Muscle layer of duodenum (tissue), 2 donors: ENCODE measurements at regions not wholly inside any gene's neighbourhood (a gene's known extent, or its start where the extent isn't known, plus 50 kb on each side); places are given as distances from the start of the nearest gene placed in this dataset.

Experiments
- H3K27ac ChIP-seq: one replicate; pipeline ENCODE4 v1.7.0; 2013; ENCODE audit warnings: mild to moderate bottlenecking, low read length
- H3K27me3 ChIP-seq: one replicate; pipeline ENCODE4 v1.7.0; 2013; ENCODE audit warnings: low read depth, mild to moderate bottlenecking, control low read depth, low read length
- H3K36me3 ChIP-seq, 2 donors: one replicate each; pipeline ENCODE4 v1.7.0; 2013; ENCODE audit warnings: low read length in 2 of 2, control low read depth in 1 of 2, mild to moderate bottlenecking in 1 of 2; ENCODE audit not compliant: insufficient read depth in 2 of 2, control insufficient read depth in 1 of 2
- H3K4me1 ChIP-seq, 2 donors: one replicate each; pipeline ENCODE4 v1.7.0; 2013; ENCODE audit warnings: low read length in 2 of 2, mild to moderate bottlenecking in 2 of 2, control low read depth in 1 of 2, moderate library complexity in 1 of 2; ENCODE audit not compliant: insufficient read depth in 2 of 2, control insufficient read depth in 1 of 2
- H3K4me3 ChIP-seq, 2 donors: one replicate each; pipeline ENCODE4 v1.7.0; 2013; ENCODE audit warnings: low read length in 2 of 2, low read depth in 1 of 2, mild to moderate bottlenecking in 1 of 2
- H3K9me3 ChIP-seq, 2 donors: one replicate each; pipeline ENCODE4 v1.7.0; 2013; ENCODE audit warnings: low read length in 2 of 2, control low read depth in 1 of 2, mild to moderate bottlenecking in 1 of 2; ENCODE audit not compliant: control insufficient read depth in 1 of 2
- donor health status: healthy.

- H3K4me3 ChIP-seq = no peak overlapping the region
- no peak overlapping the region for H3K27ac ChIP-seq
- H3K27me3 ChIP-seq = no peaks in the 10 kb centered on the region
- H3K36me3 ChIP-seq = no peaks in the 10 kb centered on the region
- no peaks in the 10 kb centered on the region for H3K9me3 ChIP-seq
- H3K4me1 ChIP-seq = no peaks in the 10 kb centered on the region
Measured at GRCh38 chr4:177632481-177632880, 190.2 kb upstream of the AGA start.

- H3K4me3 ChIP-seq = no peak overlapping the region
- no peaks in the 10 kb centered on the region for H3K4me1 ChIP-seq
- no peaks in the 10 kb centered on the region for H3K9me3 ChIP-seq
- H3K36me3 ChIP-seq = no peaks in the 10 kb centered on the region
- H3K27me3 ChIP-seq = no peaks in the 10 kb centered on the region
- H3K27ac ChIP-seq = no peak overlapping the region
Measured at GRCh38 chr4:177638871-177639270, 196.6 kb upstream of the AGA start.

GRCh38 chr4:177640864-177641263, 198.6 kb upstream of the AGA start:
- H3K27me3 ChIP-seq = no peaks in the 10 kb centered on the region
- no peak overlapping the region for H3K4me3 ChIP-seq
- no peaks in the 10 kb centered on the region for H3K4me1 ChIP-seq
- H3K36me3 ChIP-seq = no peaks in the 10 kb centered on the region
- H3K9me3 ChIP-seq = no peaks in the 10 kb centered on the region
- H3K27ac ChIP-seq = no peak overlapping the region

- no peaks in the 10 kb centered on the region for H3K4me1 ChIP-seq
- no peaks in the 10 kb centered on the region for H3K36me3 ChIP-seq
- H3K27me3 ChIP-seq = no peaks in the 10 kb centered on the region
- no peak overlapping the region for H3K27ac ChIP-seq
- no peaks in the 10 kb centered on the region for H3K9me3 ChIP-seq
- H3K4me3 ChIP-seq = no peak overlapping the region
Measured at GRCh38 chr4:177660223-177660622, 218.0 kb upstream of the AGA start.

- H3K27me3 ChIP-seq = no peaks in the 10 kb centered on the region
- H3K4me1 ChIP-seq = no peaks in the 10 kb centered on the region
- H3K9me3 ChIP-seq = no peaks in the 10 kb centered on the region
- no peak overlapping the region for H3K27ac ChIP-seq
- no peak overlapping the region for H3K4me3 ChIP-seq
- no peaks in the 10 kb centered on the region for H3K36me3 ChIP-seq
Measured at GRCh38 chr4:177667687-177668086, 225.4 kb upstream of the AGA start.

- Histone ChIP-seq H3K9me3 (no peaks in the 10 kb centered on the region), H3K27ac (no peak overlapping the region), H3K27me3 (no peaks in the 10 kb centered on the region), H3K4me1 (no peaks in the 10 kb centered on the region), H3K36me3 (no peaks in the 10 kb centered on the region), H3K4me3 (no peak overlapping the region)
Measured at GRCh38 chr4:177671387-177671786, 229.2 kb upstream of the AGA start.

- Histone ChIP-seq H3K27me3 (no peaks in the 10 kb centered on the region), H3K36me3 (no peaks in the 10 kb centered on the region), H3K4me3 (no peak overlapping the region), H3K4me1 (no peaks in the 10 kb centered on the region), H3K9me3 (no peaks in the 10 kb centered on the region), H3K27ac (no peak overlapping the region)
Measured at GRCh38 chr4:177671845-177672244, 229.6 kb upstream of the AGA start.

- Histone ChIP-seq H3K27me3 (no peaks in the 10 kb centered on the region), H3K27ac (no peak overlapping the region), H3K36me3 (no peaks in the 10 kb centered on the region), H3K9me3 (no peaks in the 10 kb centered on the region), H3K4me3 (no peak overlapping the region), H3K4me1 (no peaks in the 10 kb centered on the region)
Measured at GRCh38 chr4:177673985-177674489, 231.8 kb upstream of the AGA start.

- no peaks in the 10 kb centered on the region for H3K36me3 ChIP-seq
- H3K27me3 ChIP-seq = no peaks in the 10 kb centered on the region
- no peaks in the 10 kb centered on the region for H3K4me1 ChIP-seq
Measured at GRCh38 chr4:177680308-177680707, 238.1 kb upstream of the AGA start.

GRCh38 chr4:177681902-177682301, 239.7 kb upstream of the AGA start:
- H3K4me1 ChIP-seq = no peaks in the 10 kb centered on the region
- no peak overlapping the region for H3K27ac ChIP-seq
- H3K36me3 ChIP-seq = no peaks in the 10 kb centered on the region
- no peaks in the 10 kb centered on the region for H3K9me3 ChIP-seq
- no peaks in the 10 kb centered on the region for H3K27me3 ChIP-seq
- H3K4me3 ChIP-seq = no peak overlapping the region

More at GRCh38 chr4:177680308-177680707, 238.1 kb upstream of the AGA start:
- Histone ChIP-seq H3K27ac (no peak overlapping the region), H3K4me3 (no peak overlapping the region), H3K9me3 (no peaks in the 10 kb centered on the region)

- Histone ChIP-seq H3K27ac (no peak overlapping the region), H3K4me3 (no peak overlapping the region), H3K9me3 (no peaks in the 10 kb centered on the region), H3K36me3 (no peaks in the 10 kb centered on the region), H3K4me1 (no peaks in the 10 kb centered on the region), H3K27me3 (no peaks in the 10 kb centered on the region)
Measured at GRCh38 chr4:177687117-177687516, 244.9 kb upstream of the AGA start.

- Histone ChIP-seq H3K27me3 (no peaks in the 10 kb centered on the region), H3K4me1 (no peaks in the 10 kb centered on the region), H3K27ac (no peak overlapping the region), H3K9me3 (no peaks in the 10 kb centered on the region), H3K36me3 (no peaks in the 10 kb centered on the region), H3K4me3 (no peak overlapping the region)
Measured at GRCh38 chr4:177692907-177693306, 250.7 kb upstream of the AGA start.
